IMR-90 (cell line): ENCODE measurements at regions not wholly inside any gene's neighbourhood (a gene's known extent, or its start where the extent isn't known, plus 50 kb on each side); places are given as distances from the start of the nearest gene placed in this dataset.

ENCODE experiments used
- ATAC-seq: fragments of 200-7000 bp; cut with Tn5 transposase; 2 replicates; pipeline ENCODE4 v1.9.1; 2020; ENCODE audit warnings: low read depth, mild to moderate bottlenecking, moderate library complexity
- BruUV-seq: library from RNA; stranded (reverse); fragments of 400-500 nt; replicated peaks from 2 replicates; lab custom pipeline; 2021; lab: Mats Ljungman, UMichigan
- CTCF ChIA-PET: fragments of 300-600 bp; formaldehyde crosslinking; extraction: SDS; loops from one replicate; lab custom pipeline; 2021; ENCODE audit warnings: antibody characterized with exemption; lab: Yijun Ruan, JAX
- POLR2A ChIA-PET: fragments of 300-600 bp; sonication (Branson Sonifier 250); formaldehyde crosslinking; loops from one replicate; lab custom pipeline; 2022; ENCODE audit warnings: antibody characterized with exemption; ENCODE audit not compliant: unreplicated experiment; lab: Charles Lee
- DNase-seq: peaks from one replicate; pipeline ENCODE4 v3.0.0; 2013
- H2AFZ ChIP-seq: replicated peaks from 2 replicates; pipeline ENCODE3; 2013; ENCODE audit warnings: low read length, mild to moderate bottlenecking; ENCODE audit not compliant: poor library complexity
- H2AK5ac ChIP-seq: 2 replicates; pipeline ENCODE4 v1.6.1; 2013; ENCODE audit warnings: low read depth, low read length, inconsistent platforms
- H2AK9ac ChIP-seq: replicated peaks from 2 replicates; pipeline ENCODE3; 2013; ENCODE audit warnings: mild to moderate bottlenecking, low read depth, low read length, moderate library complexity; ENCODE audit not compliant: poor library complexity
- H2BK120ac ChIP-seq: 2 replicates; pipeline ENCODE4 v1.6.1; 2013; ENCODE audit warnings: low read depth, low read length, inconsistent platforms
- H2BK15ac ChIP-seq: 3 replicates; pipeline ENCODE4 v1.6.1; 2013; ENCODE audit warnings: low read depth, low read length, inconsistent platforms
- H2BK20ac ChIP-seq: 2 replicates; pipeline ENCODE4 v1.6.1; 2013; ENCODE audit warnings: low read depth, mild to moderate bottlenecking, inconsistent platforms, low read length, moderate library complexity
- H2BK5ac ChIP-seq: 2 replicates; pipeline ENCODE4 v1.6.1; 2013; ENCODE audit warnings: mild to moderate bottlenecking, low read depth, low read length, inconsistent platforms; ENCODE audit not compliant: poor library complexity, severe bottlenecking
- H3K14ac ChIP-seq: replicated peaks from 2 replicates; pipeline ENCODE4 v1.6.1; 2013; ENCODE audit warnings: low read depth, low read length, inconsistent platforms
- H3K18ac ChIP-seq: 2 replicates; pipeline ENCODE4 v1.6.1; 2013; ENCODE audit warnings: low read depth, low read length, control low read depth
- H3K23ac ChIP-seq: 2 replicates; pipeline ENCODE4 v1.6.1; 2013; ENCODE audit warnings: low read depth, low read length, inconsistent platforms
- H3K27ac ChIP-seq: 2 replicates; pipeline ENCODE4 v1.5.1; 2013; ENCODE audit warnings: mild to moderate bottlenecking, control low read depth, low read length; ENCODE audit not compliant: insufficient read depth
- H3K27me3 ChIP-seq: 2 replicates; pipeline ENCODE4 v1.6.1; 2013; ENCODE audit warnings: low read length; ENCODE audit not compliant: control insufficient read depth, insufficient read depth
- H3K36me3 ChIP-seq: 2 replicates; pipeline ENCODE4 v1.6.1; 2013; ENCODE audit warnings: low read length, mixed read lengths; ENCODE audit not compliant: control insufficient read depth, insufficient read depth
- H3K4ac ChIP-seq: 2 replicates; pipeline ENCODE4 v1.6.1; 2013; ENCODE audit warnings: low read depth, low read length, inconsistent platforms
- H3K4me1 ChIP-seq: 2 replicates; pipeline ENCODE4 v1.6.1; 2013; ENCODE audit warnings: low read length, mixed read lengths; ENCODE audit not compliant: control insufficient read depth, insufficient read depth
- H3K4me2 ChIP-seq: 2 replicates; pipeline ENCODE4 v1.6.1; 2013; ENCODE audit warnings: low read depth, mild to moderate bottlenecking, control low read depth, low read length, moderate library complexity
- H3K4me3 ChIP-seq: 2 replicates; pipeline ENCODE4 v1.5.1; 2013; ENCODE audit warnings: low read depth, mild to moderate bottlenecking, control low read depth, low read length, moderate library complexity; ENCODE audit not compliant: insufficient read depth
- H3K56ac ChIP-seq: 2 replicates; pipeline ENCODE4 v1.6.1; 2013; ENCODE audit warnings: low read length, inconsistent platforms; ENCODE audit not compliant: insufficient read depth; ENCODE audit errors: extremely low read depth
- H3K79me1 ChIP-seq, 2 experiments: 2 replicates each; pipeline ENCODE4 v1.6.1; 2013; ENCODE audit warnings: low read length in 2 of 2, inconsistent platforms in 1 of 2, low read depth in 1 of 2
- H3K9ac ChIP-seq: 2 replicates; pipeline ENCODE4 v1.6.1; 2013; ENCODE audit warnings: low read depth, low read length, control low read depth
- H3K9me1 ChIP-seq: 2 replicates; pipeline ENCODE4 v1.6.1; 2013; ENCODE audit warnings: low read length, inconsistent platforms; ENCODE audit not compliant: insufficient read depth
- H3K9me3 ChIP-seq: 2 replicates; pipeline ENCODE4 v1.6.1; 2013; ENCODE audit warnings: low read length; ENCODE audit not compliant: control insufficient read depth, insufficient read depth
- H4K20me1 ChIP-seq: 2 replicates; pipeline ENCODE4 v1.6.1; 2013; ENCODE audit warnings: low read length, inconsistent platforms; ENCODE audit not compliant: insufficient read depth
- H4K5ac ChIP-seq: 2 replicates; pipeline ENCODE4 v1.6.1; 2013; ENCODE audit warnings: mild to moderate bottlenecking, low read depth, low read length, control low read depth
- H4K8ac ChIP-seq, 2 experiments: 2 replicates each; pipeline ENCODE4 v1.6.1; 2013; ENCODE audit warnings: low read depth in 2 of 2, low read length in 2 of 2, control low read depth in 1 of 2, inconsistent platforms in 1 of 2
- H4K91ac ChIP-seq: 2 replicates; pipeline ENCODE4 v1.6.1; 2013; ENCODE audit warnings: low read depth, low read length, inconsistent platforms; ENCODE audit not compliant: insufficient read depth
- MAFK ChIP-seq: IDR thresholded peaks from 2 replicates; pipeline ENCODE4 v1.6.1; 2012; ENCODE audit warnings: low read depth, low read length, improper control_type of control experiment
- NFE2L2 ChIP-seq: fragments of 150-350 bp; IDR thresholded peaks from 2 replicates; pipeline ENCODE4 v1.6.1; 2016; ENCODE audit warnings: low read depth, mild to moderate bottlenecking, low read length
- whole genome bisulfite sequencing, 2 experiments: methylation state at CpG; one replicate each; pipeline versions ENCODE4 v1.1.5 to v1.1.7; 2013; ENCODE audit warnings: missing lambda C conversion rate in 2 of 2; ENCODE audit not compliant: insufficient read length in 1 of 2; ENCODE audit errors: extremely low coverage in 2 of 2; 5-methylcytosine and 5-hydroxymethylcytosine counted together
- dilution Hi-C: fragments of 300-500 bp; cut with HindIII; formaldehyde crosslinking; loops from one replicate; pipeline ENCODE4 v1.14.3; 2018; ENCODE audit warnings: low sequenced_read_pairs; ENCODE audit not compliant: unreplicated experiment
- in situ Hi-C: fragments of 300-500 bp; cut with MboI; formaldehyde crosslinking; loops from 3 replicates; pipeline ENCODE4 v1.14.3; 2019; ENCODE audit warnings: low sequenced_read_pairs, inconsistent platforms, mixed read lengths
- intact Hi-C: fragments of 100-400 bp; cut with micrococcal nuclease; formaldehyde crosslinking; loops from 2 replicates; pipeline ENCODE4 v1.10.0; 2022

DNA sequence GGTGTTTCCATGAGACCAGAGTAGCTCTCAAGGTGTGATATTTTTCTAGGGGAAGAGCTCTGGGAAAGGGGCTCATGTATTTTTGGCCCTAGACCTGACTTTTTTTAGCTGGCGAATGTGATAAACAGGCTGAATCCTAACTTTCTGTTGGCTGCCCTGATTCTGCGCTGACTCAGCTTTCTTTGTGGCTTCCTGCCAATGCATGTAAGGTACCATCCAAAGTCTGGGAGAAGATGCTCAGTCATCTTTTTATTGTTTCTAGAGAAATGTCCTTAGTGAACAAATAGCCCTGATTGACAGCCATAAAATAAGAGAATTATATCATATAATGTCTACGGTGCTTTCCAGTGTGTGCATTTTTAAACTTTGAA lies 113.6 kb upstream of the MBNL2 start:
- no peak overlapping the region for H3K56ac ChIP-seq
- H3K27me3 ChIP-seq: no peaks in the 10 kb centered on the region
- CTCF ChIA-PET: interaction anchor here (1.3 to 3.3 kb wide), 4 partner anchors 12 to 252 kb away, joined by 3 to 23 read pairs (median 10); no protein-coding TSS in a partner anchor
- no peak overlapping the region for H4K91ac ChIP-seq
- H3K9me1 ChIP-seq: peaks cover 10% of the 10 kb centered on the region
- dilution Hi-C loops (no loop called here), in situ Hi-C loops (no loop called here), intact Hi-C loops (no loop called here)
- no peak overlapping the region for H3K27ac ChIP-seq
- H3K14ac ChIP-seq: no peak overlapping the region
- H3K36me3 ChIP-seq: no peaks in the 10 kb centered on the region
- H3K4me1 ChIP-seq: peaks cover 15% of the 10 kb centered on the region
- H3K4me3 ChIP-seq: no peak overlapping the region
- H3K79me1 ChIP-seq: no peaks in the 10 kb centered on the region; a peak in 1 of 4 replicates
- DNase-seq (peak; percentile 49), ATAC-seq (no peak)
- TF ChIP-seq NFE2L2 (no peak), MAFK (peak; percentile 97)
- H2AK5ac ChIP-seq: no peak overlapping the region
- H4K20me1 ChIP-seq: no peaks in the 10 kb centered on the region
- 40% methylated on average over 1 of the region's 3 CpGs; no CpG with 5 or more reads in 1 of the 2 experiments for WGBS, 2 experiments
- POLR2A ChIA-PET: no interaction called here
- H3K4me2 ChIP-seq: no peak overlapping the region
- H2BK5ac ChIP-seq: no peak overlapping the region
- no peak overlapping the region for H2BK120ac ChIP-seq
- no peaks in the 10 kb centered on the region; the same call in 1 of the 2 replicates for H3K9me3 ChIP-seq
- no peak overlapping the region; the same call in 1 of the 2 replicates for H3K4ac ChIP-seq
- no peak overlapping the region for H2AK9ac ChIP-seq
- no peak overlapping the region for H4K5ac ChIP-seq
- H3K9ac ChIP-seq: no peak overlapping the region
- H2BK20ac ChIP-seq: peak overlapping the region; percentile 38
- peak overlapping the region; percentile 14; the same call in 2 of the 3 replicates for H2BK15ac ChIP-seq
- peak overlapping the region; percentile 43 for H2AFZ ChIP-seq
- peak overlapping the region in 1 of 2 experiments; percentile 39; a peak in 1 of 4 replicates for H4K8ac ChIP-seq
- no peak overlapping the region for H3K18ac ChIP-seq
- BruUV-seq: no TSS peak
- H3K23ac ChIP-seq: no peak overlapping the region
